ENCODE measurements at regions not wholly inside any gene's neighbourhood (a gene's known extent, or its start where the extent isn't known, plus 50 kb on each side); places are given as distances from the start of the nearest gene placed in this dataset.
"Not testable (repeated sequence)": the region's sequence is repeated elsewhere in the genome, so short reads cannot be mapped to it uniquely, and the experiment has no call there.

DNA sequence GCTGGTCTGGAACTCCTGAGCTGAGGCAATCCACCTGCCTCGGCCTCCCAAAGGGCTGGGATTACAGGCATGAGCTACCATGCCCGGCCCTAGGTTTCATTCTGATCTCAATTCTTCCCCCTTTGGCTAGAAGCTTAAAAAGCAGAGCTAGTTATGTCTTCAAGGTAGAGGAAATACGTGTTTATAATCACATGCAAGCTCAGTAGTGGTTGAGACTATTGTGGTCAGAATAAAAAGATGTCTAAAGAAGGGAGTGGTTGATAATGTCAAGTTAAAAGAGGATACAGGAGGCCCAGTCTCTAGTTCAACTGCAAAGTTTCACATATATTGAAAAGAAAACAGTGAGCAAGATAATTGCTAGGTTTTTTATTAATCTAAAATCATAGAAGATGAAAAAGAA lies 807.8 kb upstream of the ACVR2A start:
- DNase-seq = no peak

- DNase-seq = no peak
Measured at GRCh38 chr2:147033044-147033443, 811.8 kb upstream of the ACVR2A start.

DNA sequence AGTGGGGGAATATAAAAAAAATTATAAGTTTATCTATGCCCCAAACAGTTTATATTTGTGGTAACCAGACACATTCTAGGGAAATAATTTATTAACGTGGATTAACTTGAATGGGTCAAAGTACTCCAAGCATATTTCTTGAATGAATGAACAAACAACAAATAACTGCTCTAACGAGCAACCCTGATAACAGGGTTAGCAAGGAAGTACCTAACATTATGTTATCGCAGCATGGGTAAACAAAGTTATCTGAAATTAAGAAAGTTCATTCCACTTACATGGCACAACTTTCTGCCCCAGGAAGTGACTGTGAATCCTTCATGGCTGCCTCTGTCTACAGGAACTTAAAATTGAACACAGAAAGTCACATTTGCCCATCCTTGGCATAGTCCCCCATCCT lies 812.9 kb upstream of the ACVR2A start:
- DNase-seq = no peak

GRCh38 chr2:147030966-147031720 lies 813.7 kb upstream of the ACVR2A start:
- no peak for DNase-seq

GRCh38 chr2:147027436-147027835 lies 817.4 kb upstream of the ACVR2A start:
- DNase-seq = no peak

DNA sequence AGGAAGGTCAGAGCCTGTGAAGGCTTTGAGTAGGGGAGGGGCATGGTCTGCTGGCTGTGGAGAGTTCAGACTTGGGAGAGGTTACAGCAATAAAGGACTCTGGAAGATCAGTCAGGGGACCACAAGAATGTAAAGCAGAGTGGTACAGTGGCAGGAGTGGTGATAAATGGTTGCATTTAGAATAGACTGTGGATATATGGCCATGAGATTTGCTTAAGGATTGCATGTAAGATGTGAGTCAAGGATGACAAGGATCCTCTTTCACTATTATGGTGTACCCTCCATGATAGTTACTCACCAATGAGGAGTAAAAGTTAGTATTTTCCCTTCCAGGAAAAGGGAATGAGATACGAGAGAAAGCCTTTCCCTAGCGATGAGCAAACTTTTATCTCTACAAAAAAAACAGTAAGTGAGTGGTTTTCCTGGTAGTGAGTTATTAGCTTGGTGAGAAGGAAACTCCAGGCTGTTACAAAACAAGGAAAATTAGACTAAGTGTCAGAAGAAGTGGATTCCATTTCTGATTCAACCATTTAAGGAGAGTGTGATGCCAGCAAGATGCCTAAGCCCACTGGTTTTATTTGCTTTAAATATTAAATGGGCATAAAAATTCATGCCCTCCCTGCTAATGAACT lies 818.0 kb upstream of the ACVR2A start:
- no peak for DNase-seq

GRCh38 chr2:147025646-147026585 lies 818.9 kb upstream of the ACVR2A start:
- DNase-seq = no peak

GRCh38 chr2:147019311-147019710 lies 825.5 kb upstream of the ACVR2A start:
- DNase-seq = no peak

DNA sequence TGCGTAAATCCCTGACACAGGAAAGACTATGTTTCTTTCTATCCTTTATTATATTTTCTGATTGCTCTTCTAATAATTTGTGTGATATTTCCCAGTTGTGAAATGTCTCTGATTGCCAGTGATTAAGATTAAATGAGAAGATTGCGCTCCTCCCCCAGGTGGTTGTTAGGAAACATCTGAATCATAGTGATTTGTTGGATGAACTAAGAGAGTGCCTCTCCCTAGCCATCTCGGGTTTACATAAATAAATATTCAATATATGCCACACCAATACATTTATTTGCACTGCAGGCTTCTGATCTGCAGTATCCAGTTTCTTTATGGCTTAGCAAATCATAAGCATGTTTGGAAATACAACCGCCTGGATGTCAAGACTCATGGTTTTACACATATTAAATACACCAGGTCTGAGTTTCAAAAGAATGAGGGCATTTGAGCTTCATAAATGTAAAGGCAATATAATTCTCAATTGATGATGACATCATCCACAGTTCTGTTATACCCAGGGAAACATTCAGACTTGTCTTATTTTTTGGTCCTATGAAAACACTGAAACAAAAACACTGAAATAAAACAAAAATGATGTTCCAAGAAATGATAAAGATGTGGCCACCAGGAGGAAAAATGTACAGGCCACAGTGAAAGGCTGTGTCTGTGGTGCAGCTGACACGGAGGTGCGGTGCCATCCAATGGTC lies 826.7 kb upstream of the ACVR2A start:
- DNase-seq = no peak

DNA sequence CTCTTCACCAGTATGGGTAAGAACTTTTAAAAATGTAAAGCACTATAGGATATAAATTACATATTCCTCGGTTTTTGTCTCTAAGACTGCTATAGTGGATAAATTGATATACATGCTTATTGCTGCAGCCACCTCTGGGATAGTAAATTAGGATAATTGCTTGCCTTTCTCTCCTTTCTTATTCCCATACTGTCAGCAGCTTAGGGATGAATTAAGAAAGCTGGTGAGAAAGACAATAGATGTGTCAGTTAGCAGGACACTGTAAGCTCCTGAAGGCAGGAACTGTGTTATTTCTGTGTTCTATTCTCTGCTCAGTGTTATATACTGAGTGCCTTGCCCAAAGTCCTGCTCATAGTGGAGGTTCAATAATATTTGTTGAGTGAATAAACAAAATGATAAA lies 828.6 kb upstream of the ACVR2A start:
- no peak for DNase-seq

DNA sequence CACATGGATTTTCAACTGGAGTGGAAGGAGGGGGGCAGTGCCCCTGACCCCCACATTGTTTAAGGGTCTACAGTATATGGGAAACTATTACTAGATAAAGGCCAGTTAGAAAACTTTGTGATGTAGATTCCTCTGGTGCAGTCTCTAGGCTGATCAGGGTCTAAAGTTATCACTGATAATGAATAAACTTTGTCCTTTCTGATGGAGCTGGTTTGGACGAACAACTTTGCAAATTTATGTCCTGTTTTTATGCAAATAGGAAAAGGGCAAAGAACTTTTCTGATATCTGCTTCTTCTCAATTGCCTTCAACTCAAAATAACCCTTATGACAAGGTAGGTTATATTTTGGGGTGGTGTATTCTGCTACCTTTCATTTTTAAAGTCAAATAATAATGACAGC lies 829.2 kb upstream of the ACVR2A start:
- no peak for DNase-seq

DNA sequence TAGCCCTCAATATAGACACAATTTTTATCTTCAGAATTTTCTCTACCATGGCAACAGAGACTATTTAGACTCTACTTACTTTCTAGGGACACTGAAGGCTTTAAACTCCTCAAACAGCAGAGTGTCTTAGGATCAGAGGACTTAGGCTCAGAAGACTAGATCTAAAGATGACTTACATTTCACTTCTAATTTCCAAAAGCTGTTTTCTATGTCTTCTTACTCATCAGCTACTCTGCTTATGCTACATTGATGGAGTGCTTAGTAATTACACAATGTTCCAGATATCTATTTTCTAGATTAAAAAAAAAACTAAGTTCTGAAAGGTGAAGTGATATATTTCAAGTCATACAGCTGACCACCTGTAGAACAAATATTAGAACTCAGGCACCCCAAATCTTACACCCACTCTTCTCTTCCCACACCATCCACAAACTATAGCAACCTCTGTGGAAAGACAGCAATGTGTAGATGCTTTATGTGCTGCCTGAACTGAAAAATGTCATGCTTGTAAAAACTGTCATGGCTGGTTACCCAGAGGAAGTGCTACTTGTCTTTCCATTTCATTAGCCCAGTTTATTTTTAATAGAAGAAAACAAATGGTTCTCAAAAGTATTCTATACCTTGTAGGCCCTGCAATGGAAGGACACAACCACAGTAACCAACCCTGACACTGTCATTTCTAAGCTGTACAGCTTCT lies 831.0 kb upstream of the ACVR2A start:
- no peak for DNase-seq

DNA sequence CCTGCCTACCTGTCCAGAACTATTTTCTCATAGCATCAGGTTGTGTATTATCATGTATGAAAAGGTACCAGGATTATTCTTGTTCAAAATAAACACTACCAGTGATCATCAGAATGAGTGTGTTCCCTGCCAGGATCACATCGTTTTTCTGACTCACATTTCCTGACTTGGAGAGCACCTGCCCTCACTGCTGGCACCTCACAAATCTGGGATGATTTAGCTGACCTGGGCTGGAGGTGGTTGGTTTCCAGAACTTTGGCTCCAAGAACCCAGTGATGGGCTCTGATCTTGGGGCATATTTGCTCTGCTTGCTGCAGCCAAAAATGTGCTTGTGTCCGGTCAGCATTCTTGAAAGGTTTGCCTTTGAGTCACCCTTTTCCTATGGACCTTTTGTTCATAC lies 836.3 kb upstream of the ACVR2A start:
- no peak for DNase-seq

GRCh38 chr2:147006736-147007141 lies 838.1 kb upstream of the ACVR2A start:
- no peak for DNase-seq

DNA sequence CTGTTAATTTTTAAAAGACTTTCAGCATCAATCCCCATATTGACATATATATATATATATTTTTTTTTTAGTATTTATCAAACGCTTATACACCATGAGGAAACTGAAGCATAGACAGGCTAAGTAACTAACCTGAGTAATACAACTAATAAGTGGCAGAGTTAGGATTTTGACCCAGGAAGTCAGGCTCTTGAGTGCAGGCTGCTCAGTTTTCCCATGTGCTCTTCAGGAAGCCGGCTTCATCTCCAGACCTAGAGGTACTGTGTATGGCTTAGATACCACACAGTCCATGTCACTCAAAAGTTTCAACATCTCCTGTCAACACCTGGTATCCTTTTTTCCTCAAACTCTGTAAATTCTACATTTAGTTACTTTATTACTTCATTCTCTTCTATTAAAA lies 841.7 kb upstream of the ACVR2A start:
- no peak for DNase-seq

DNA sequence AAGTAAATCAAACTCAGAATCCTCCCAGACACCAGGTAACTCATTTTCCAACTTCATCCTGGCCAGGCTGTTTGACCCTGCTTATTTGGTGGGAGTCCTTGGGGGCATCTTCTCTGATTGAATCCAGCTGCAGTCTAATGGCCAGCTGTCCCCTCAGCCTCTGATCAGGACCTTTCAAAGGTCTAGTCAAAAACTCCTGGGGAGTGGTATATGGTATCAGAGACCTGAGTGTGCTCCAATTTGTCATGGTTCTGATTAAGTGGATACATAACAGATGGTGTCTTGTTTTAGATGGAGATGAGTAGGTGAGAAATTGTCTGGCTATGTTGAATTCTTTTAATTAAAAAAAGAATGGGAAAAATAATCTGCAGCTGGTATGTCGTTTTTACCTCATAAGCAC lies 842.6 kb upstream of the ACVR2A start:
- no peak for DNase-seq

GRCh38 chr2:147001061-147001460 lies 843.8 kb upstream of the ACVR2A start:
- DNase-seq = no peak

DNA sequence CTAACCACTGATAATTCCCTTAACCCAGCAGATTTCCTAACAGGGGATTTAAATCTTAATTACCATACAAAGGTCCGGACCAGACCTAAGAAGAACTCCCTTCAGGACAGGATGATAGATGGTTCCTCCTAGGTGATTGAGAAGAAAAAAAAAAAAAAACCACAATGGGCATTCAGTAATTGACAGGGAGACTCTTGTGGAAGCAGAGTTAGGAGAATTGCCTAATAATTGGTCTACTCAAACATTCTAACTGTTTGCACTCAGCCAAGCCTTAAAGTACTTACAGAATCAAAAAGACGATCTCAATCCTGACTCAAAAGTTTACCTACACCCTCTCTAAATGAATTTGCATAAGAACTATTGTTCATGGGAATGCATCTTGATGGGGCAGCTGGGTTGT lies 844.7 kb upstream of the ACVR2A start:
- not testable (repeated sequence) for DNase-seq

DNA sequence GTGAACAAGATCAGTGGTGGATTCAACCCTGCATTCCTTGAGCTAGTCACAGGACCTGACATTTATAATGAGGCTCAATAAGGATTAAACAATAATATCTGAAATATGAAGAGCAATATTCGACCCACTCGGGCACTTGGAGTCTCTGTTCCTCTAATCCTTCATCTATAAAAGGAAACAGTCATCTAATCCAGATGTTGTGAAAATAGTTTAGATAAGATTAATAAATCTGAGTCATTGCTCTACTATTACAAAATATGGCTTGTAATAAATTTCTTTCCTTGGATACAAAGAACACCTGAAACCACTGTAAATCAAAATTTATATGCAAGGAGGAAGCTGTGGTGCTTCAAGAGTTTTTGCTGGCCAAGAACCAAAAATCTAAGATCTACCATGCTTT lies 846.9 kb upstream of the ACVR2A start:
- no peak for DNase-seq

DNA sequence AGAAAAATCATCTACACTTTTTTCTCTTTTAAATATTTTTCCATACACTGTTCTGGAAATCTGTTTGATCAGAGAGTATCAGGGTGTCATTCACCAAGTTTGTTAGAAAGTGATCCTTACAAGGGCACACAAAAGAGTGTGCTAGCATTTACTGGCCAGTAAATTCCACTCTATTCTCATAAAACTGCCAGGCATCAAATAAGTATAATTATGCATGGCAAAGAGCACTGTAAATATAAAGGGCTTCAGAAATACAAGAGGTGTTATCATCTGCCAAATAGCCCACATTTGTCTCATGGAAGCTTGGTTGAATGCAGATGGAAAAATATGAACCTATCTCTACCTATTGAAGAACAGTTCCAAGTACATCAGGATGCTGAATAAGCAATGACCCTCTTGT lies 847.3 kb upstream of the ACVR2A start:
- DNase-seq = no peak

DNA sequence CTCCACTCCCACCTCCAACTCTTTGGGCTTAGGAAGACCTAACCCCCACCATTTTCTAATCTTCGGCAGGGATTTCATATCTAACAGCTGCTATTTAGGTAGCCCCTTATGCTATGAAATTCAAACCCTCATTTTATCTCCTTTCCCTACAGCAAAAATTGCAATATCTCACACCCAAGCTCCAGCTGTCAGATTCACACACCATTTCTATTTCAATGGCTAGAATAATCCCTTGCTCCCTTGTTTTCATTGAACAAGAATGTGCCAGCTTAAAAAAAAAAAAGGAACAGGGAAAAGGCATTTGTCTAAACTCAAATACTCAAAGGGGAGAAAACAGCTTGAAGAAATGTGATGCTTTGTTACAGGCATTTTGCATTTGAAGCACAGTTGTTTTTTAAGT lies 850.6 kb upstream of the ACVR2A start:
- no peak for DNase-seq

DNA sequence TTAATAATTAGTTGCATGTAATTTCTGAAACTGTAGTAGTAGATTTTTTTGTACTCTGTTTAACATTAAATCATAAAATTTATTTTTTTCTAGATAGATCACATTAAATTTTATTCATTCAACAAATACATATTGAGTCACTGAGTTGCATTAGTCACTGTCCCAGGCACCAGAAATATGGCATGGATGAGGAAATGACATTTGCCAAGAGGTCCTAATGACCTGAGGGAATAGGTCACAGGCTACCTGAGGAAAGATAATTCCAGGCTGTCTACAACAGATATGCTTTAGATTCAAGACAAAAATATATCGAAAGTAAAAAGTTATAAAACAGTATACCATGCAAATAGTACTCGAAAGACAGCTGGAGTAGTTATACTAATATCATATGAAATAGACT lies 852.4 kb upstream of the ACVR2A start:
- no peak for DNase-seq

- no peak for DNase-seq
Measured at GRCh38 chr2:146992057-146992456, 852.8 kb upstream of the ACVR2A start.
